Stromal cell of bone marrow (primary cell): ENCODE measurements at regions not wholly inside any gene's neighbourhood (a gene's known extent, or its start where the extent isn't known, plus 50 kb on each side); places are given as distances from the start of the nearest gene placed in this dataset.

Source experiments
- DNase-seq: peaks from one replicate; pipeline ENCODE4 v3.0.0-alpha.2; 2012; ENCODE audit warnings: low read depth

DNA sequence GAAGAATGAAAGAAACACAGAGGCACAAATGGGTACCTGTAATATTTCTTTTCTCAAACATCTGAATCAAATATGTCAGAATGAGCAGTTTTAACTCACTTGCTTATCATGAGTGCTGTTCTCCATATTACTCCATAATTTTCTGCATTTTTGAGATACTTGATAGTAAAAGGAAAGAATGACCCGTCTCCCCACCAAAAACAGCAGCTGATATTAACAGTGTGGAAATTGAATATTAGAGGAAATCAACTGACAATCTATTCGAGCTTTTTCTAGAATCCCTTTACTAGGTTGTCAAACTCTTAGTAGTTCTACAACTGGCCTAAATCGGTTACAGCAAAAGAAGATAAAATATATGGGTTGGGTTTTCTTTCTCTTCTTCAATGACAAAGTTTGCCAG, 49.9 kb upstream of the HELT start:
- no peak for DNase-seq
